ENCODE measurements at regions not wholly inside any gene's neighbourhood (a gene's known extent, or its start where the extent isn't known, plus 50 kb on each side); places are given as distances from the start of the nearest gene placed in this dataset.

DNA sequence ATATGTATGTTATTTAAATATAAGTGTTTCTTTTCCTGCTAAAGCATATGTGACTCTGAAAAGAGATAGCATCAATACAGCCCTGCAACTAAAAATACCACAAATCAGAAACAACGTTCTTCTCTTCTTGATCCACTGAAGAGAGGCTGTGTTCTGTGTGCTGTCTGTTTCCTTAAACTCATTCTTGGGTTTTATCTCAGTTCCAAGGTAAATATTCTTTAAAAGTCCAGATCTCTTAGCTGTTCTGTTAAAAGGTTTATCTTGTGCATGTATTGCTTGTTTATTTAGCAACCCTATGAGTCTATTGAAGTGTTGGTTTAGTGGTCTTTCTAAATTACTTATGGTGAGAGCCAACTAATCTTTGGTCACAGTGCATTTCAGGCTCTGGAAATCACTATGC lies 173.3 kb upstream of the NT5C1B start:
- Histone ChIP-seq H3K4me3 (ENCODE audit: low read depth, low read length) (no peak overlapping the region), H3K9me3 (no peaks in the 10 kb centered on the region), H3K36me3 (ENCODE audit: control insufficient read depth, insufficient read depth, low read length) (no peaks in the 10 kb centered on the region), H3K27me3 (replicated peaks; ENCODE audit: control insufficient read depth, insufficient read depth, low read length) (no peaks in the 10 kb centered on the region), H3K4me1 (no peaks in the 10 kb centered on the region)
- peaks cover 3% of the 10 kb centered on the region for H3K27me3 Mint-ChIP-seq (ENCODE audit: insufficient read depth, unreplicated experiment)
- no TSS peak for BruUV-seq (replicated peaks)
- peaks cover 23% of the 10 kb centered on the region for H3K9me3 Mint-ChIP-seq (ENCODE audit: unreplicated experiment)
- CTCF ChIA-PET, result no interaction called here
- POLR2A ChIA-PET, result no interaction called here
- no peak overlapping the region for H3K4me3 Mint-ChIP-seq (ENCODE audit: unreplicated experiment)
- TF ChIP-seq, protein P1, sequence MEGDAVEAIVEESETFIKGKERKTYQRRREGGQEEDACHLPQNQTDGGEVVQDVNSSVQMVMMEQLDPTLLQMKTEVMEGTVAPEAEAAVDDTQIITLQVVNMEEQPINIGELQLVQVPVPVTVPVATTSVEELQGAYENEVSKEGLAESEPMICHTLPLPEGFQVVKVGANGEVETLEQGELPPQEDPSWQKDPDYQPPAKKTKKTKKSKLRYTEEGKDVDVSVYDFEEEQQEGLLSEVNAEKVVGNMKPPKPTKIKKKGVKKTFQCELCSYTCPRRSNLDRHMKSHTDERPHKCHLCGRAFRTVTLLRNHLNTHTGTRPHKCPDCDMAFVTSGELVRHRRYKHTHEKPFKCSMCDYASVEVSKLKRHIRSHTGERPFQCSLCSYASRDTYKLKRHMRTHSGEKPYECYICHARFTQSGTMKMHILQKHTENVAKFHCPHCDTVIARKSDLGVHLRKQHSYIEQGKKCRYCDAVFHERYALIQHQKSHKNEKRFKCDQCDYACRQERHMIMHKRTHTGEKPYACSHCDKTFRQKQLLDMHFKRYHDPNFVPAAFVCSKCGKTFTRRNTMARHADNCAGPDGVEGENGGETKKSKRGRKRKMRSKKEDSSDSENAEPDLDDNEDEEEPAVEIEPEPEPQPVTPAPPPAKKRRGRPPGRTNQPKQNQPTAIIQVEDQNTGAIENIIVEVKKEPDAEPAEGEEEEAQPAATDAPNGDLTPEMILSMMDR (IDR thresholded peaks at IDR 0.05; ENCODE audit: insufficient read depth in 1 of 2, low read depth in 1 of 2, low read length in 1 of 2, severe bottlenecking in 1 of 2, unreplicated experiment in 1 of 2), result no peak
- H3K4me1 Mint-ChIP-seq (ENCODE audit: low read depth, unreplicated experiment), result no peaks in the 10 kb centered on the region
- DNase-seq, result no peak
- no peaks in the 10 kb centered on the region for H3K36me3 Mint-ChIP-seq (ENCODE audit: insufficient read depth, unreplicated experiment)
- intact Hi-C loops (cut with micrococcal nuclease; ENCODE audit: unreplicated experiment), result loop anchor here (5.0 kb wide), 1 partner anchor 40 kb away; no protein-coding TSS in a partner anchor
- H3K27ac Mint-ChIP-seq (ENCODE audit: unreplicated experiment), result no peak overlapping the region

DNA sequence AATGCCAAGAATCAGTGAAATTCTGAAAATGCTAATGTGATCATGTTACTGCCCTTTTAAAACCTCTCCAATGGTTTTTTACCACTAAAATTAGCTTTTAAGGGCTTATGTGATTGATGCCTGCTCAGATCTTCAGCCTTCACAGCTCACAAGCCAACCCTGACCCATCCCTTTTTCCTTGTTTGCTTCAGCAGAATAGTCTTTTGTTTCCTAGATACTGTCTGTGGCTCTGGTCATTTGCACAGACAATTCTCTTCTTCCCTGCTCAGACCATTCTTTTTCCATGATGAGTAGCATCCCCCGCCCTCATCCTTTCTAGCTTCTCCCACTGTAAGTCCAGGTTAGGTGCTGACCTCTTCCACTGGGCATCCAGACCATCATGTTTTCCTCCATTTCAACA lies 164.9 kb upstream of the NT5C1B start:
- Histone ChIP-seq H3K9me3 (no peaks in the 10 kb centered on the region), H3K4me3 (ENCODE audit: low read depth, low read length) (no peak overlapping the region), H3K27me3 (replicated peaks; ENCODE audit: control insufficient read depth, insufficient read depth, low read length) (no peaks in the 10 kb centered on the region), H3K4me1 (no peaks in the 10 kb centered on the region), H3K36me3 (ENCODE audit: control insufficient read depth, insufficient read depth, low read length) (no peaks in the 10 kb centered on the region)
- H3K27me3 Mint-ChIP-seq (ENCODE audit: insufficient read depth, unreplicated experiment), result peaks cover 2% of the 10 kb centered on the region
- intact Hi-C loops (cut with micrococcal nuclease; ENCODE audit: unreplicated experiment), result loop anchor here (1.0 to 5.0 kb wide), 3 partner anchors 128 to 609 kb away; no protein-coding TSS in a partner anchor
- CTCF ChIA-PET, result no interaction called here
- H3K4me1 Mint-ChIP-seq (ENCODE audit: low read depth, unreplicated experiment), result no peaks in the 10 kb centered on the region
- no peak overlapping the region for H3K4me3 Mint-ChIP-seq (ENCODE audit: unreplicated experiment)
- TF ChIP-seq, protein P1 (IDR thresholded peaks at IDR 0.05; ENCODE audit: insufficient read depth in 1 of 2, low read depth in 1 of 2, low read length in 1 of 2, severe bottlenecking in 1 of 2, unreplicated experiment in 1 of 2), result no peak
- peaks cover 5% of the 10 kb centered on the region for H3K9me3 Mint-ChIP-seq (ENCODE audit: unreplicated experiment)
- no peak overlapping the region for H3K27ac Mint-ChIP-seq (ENCODE audit: unreplicated experiment)
- BruUV-seq (replicated peaks), result no TSS peak
- DNase-seq, result no peak
- POLR2A ChIA-PET, result no interaction called here
- no peaks in the 10 kb centered on the region for H3K36me3 Mint-ChIP-seq (ENCODE audit: insufficient read depth, unreplicated experiment)

DNA sequence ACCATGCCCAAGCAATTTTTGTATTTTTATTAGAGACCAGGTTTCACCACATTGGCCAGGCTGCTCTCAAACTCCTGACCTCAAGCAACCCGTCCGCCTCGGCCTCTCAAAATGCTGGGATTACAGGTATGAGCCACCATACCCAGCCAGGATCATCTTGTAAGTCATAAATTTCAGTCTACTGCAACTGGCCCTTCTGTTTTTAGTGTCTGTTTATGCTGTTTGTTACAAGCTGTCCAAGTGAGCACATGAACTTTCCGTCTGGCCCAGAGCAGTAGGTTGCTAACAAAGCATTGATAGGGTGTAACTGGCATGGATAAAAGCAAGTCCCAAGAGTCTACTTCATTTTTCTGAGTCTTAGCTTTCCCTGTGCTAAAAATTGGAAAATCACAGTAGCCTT lies 164.4 kb upstream of the NT5C1B start:
- Mint-ChIP-seq H3K36me3 (ENCODE audit: insufficient read depth, unreplicated experiment) (no peaks in the 10 kb centered on the region), H3K9me3 (ENCODE audit: unreplicated experiment) (no peaks in the 10 kb centered on the region), H3K4me3 (ENCODE audit: unreplicated experiment) (no peak overlapping the region), H3K27ac (ENCODE audit: unreplicated experiment) (no peak overlapping the region), H3K27me3 (ENCODE audit: insufficient read depth, unreplicated experiment) (peaks cover 6% of the 10 kb centered on the region), H3K4me1 (ENCODE audit: low read depth, unreplicated experiment) (no peaks in the 10 kb centered on the region)
- ChIA-PET CTCF (no interaction called here), POLR2A (no interaction called here)
- Histone ChIP-seq H3K9me3 (no peaks in the 10 kb centered on the region), H3K4me3 (ENCODE audit: low read depth, low read length) (no peak overlapping the region), H3K27me3 (replicated peaks; ENCODE audit: control insufficient read depth, insufficient read depth, low read length) (no peaks in the 10 kb centered on the region), H3K36me3 (ENCODE audit: control insufficient read depth, insufficient read depth, low read length) (no peaks in the 10 kb centered on the region), H3K4me1 (no peaks in the 10 kb centered on the region)
- intact Hi-C loops (cut with micrococcal nuclease; ENCODE audit: unreplicated experiment), result loop anchor here (1.0 to 5.0 kb wide), 4 partner anchors 129 to 610 kb away; no protein-coding TSS in a partner anchor
- no TSS peak for BruUV-seq (replicated peaks)
- DNase-seq, result no peak
- TF ChIP-seq, protein P1 (IDR thresholded peaks at IDR 0.05; ENCODE audit: insufficient read depth in 1 of 2, low read depth in 1 of 2, low read length in 1 of 2, severe bottlenecking in 1 of 2, unreplicated experiment in 1 of 2), result no peak
